HG02973 (cell line): ENCODE measurements at regions not wholly inside any gene's neighbourhood (a gene's known extent, or its start where the extent isn't known, plus 50 kb on each side); places are given as distances from the start of the nearest gene placed in this dataset.
A peak's percentile ranks its signal among the peaks of the same experiment; 100 is the strongest.
"Not testable (repeated sequence)": the region's sequence is repeated elsewhere in the genome, so short reads cannot be mapped to it uniquely, and the experiment has no call there.

Experiments used
- ATAC-seq: cut with Tn5 transposase; IDR thresholded peaks from one replicate; pipeline ENCODE4 v1.9.1; 2021; ENCODE audit warnings: moderate library complexity; ENCODE audit not compliant: unreplicated experiment

DNA sequence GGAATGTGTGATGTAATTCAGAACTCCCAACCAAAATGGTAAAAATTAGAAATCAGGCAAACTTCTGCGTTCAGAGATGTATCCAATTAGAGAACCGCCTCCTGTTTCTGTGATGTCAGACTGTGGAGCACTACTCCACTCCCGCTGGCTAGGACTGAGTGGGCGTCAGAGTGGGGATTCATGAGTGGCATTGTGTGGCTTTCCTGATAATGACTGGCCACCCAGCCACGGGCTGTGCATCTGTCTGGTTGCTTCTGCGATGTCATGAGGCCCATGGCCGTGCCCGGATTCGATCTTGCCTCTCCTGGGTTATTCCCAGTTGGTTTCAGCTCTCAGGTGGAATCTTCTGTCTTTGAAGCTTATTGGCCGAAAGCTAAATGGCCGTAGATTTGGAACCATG, 87.1 kb upstream of the KCNA1 start:
- no peak for ATAC-seq

DNA sequence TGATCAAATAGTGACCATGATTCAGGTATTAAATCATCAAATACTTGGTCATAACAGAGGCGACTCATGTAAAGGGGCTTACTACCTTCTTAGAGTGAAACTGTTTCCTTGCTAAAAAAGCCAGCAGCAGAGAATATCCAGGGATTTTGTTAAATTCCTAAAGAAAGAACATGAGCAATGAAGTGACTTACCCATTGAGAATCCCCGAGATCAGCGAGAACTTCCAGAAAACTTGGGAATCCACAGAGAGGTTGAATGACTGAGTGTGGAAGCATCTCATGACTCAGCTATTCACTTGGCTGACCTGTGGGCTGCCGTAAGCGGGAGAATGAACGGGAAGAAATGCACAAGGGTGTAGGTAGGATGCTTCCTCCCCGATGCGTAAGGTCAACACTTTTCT, 85.3 kb upstream of the KCNA1 start:
- no peak for ATAC-seq

DNA sequence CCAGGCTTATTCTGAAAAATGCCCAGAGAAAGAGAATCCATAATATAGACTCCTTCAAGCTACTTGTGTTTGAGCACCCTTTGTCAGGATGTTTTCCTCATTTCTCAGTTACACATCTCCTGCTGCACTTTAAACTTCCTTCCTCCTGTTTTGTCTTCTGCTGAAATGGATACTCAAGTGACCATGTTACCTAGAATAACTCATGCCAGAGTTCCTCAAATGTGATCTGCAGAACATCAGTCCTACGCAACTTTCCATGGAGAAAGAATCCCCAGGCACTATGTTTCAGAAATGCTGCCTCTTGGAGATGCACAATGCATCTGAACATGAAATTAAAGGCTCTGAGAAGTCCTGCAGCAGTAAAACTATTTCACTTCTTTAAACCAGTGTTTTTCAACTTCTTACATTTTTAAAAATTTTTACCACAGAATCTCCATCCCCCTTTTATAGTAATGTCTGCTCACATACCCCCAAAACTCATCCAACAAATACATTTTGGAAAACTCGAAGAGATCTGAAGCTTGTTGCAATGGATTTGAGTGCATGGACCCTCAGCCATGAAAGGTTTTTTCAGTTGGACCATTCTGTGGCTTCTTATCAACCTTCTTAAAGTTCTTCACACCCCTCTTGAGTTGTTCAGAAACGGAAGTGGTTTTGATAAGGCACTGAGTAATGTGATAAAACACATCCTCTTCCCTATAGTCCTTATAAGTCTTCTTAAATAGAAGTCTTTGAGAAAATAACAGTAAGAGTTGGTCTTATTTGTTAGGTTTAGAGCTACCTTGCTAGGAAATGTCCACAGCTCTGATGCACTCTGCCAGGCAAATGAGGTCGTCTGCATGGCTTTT, 84.5 kb upstream of the KCNA1 start:
- no peak for ATAC-seq

- ATAC-seq: no peak
Measured at GRCh38 chr12:4826909-4827308, 82.8 kb upstream of the KCNA1 start.

GRCh38 chr12:4828176-4828575, 81.5 kb upstream of the KCNA1 start:
- no peak for ATAC-seq

DNA sequence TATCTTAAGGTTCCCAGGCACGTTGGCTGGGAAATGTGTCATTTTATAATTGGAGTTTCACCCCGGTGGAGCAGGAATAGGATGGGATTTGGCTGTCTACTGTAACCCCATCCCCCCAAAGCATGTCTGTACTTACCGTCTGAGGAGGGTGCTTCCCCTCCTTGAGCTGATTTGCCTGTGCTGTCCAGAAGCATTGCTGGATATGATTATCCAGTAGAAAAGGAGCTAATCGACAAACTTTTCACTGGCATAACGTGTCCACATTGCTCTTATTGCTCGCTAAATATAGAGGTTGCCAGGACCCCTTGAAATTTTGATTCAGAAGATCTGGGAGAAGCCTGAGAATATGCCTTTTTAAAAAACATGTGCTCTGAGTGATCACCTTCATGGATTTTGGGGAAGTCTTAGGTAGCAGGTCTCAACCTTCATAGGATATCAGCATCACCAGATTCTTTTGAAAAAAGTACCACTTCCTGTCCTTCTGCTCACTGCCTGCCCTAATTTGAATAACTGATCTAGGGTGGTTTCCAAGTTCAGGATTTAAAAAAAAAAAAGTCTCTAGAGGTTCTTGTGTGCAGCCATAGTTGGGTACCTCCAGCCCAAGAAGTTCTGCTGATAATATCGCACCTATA, 80.4 kb upstream of the KCNA1 start:
- peak; percentile 87 for ATAC-seq

DNA sequence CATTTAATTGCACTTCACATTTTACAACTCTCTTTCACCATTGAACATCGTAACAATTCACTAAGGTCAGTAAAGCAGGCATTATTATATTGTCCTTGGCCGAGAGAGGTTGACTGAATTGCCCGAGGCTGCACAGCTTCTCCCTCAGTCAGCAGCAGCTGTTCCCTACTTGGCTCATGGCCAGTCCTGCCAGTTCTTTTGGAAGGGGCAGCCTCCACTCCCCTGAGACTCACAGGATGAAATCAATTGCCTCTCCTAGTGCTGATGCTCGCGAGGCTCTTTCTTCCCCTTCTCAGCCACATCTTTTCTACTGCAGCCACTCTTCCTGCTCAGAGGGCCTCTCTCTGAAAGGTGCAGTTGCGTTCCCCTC, 79.9 kb upstream of the KCNA1 start:
- ATAC-seq: no peak

- ATAC-seq: no peak
Measured at GRCh38 chr12:4830556-4831210, 79.0 kb upstream of the KCNA1 start.

DNA sequence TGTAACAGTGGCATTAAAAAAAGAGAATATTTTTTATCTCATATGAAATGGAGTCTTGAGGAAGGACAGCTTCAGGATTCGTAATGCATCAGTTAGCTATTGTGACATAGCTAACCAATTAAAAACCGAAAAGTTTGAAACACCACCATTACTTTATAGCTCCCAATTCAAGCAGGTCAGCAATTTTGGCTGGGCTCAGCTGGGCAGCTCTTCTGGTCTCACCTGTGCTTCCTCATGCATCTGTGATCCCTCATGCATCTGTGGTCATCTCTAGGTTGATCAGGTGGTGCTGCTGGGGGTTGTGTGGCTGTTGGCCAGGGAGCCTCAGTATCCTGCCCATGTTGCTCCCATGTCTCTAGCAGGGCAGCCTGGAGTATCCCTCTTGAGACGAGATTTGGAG, 76.7 kb upstream of the KCNA1 start:
- ATAC-seq: no peak

DNA sequence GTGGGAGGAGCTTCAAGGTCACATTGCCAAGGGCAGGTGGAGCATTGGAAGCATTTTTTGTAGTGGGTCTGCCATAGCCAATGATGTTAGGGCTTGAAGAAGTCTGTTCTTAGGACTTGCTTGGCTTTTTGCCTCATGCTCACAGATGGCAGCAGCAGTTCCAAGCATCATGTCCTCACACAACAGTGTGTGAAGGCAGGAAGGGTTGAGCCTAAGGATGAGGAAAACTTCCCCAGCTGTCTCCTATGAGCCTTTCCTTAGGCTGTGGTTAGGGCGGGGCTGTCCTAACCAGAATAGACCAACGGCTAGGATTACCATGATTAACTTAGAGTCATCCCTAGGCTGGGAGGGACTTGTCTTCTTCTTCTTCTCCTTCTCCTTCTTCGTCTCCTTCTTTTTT, 76.2 kb upstream of the KCNA1 start:
- no peak for ATAC-seq

GRCh38 chr12:4842401-4842800, 67.3 kb upstream of the KCNA1 start:
- ATAC-seq: not testable (repeated sequence)

GRCh38 chr12:4843907-4844306, 65.8 kb upstream of the KCNA1 start:
- no peak for ATAC-seq

DNA sequence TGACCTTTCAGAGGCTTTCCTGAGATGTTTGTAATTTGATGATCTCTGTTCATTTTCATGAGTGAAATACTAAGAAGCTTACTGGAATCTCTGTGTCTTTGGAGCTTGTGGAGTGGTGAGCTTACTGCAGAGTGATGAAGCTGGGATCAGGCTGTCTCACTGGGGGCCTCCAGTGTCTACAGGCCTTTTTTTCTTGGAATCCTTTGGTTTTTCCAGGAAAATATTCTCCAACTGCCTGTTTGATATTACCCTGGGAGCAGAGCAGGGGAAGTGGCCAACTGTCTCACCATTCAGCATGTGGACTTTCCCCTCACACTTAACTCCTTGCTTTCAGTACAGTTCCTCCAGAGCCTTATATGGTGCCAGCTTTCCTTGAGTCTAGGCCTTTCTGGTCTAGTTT, 62.0 kb upstream of the KCNA1 start:
- no peak for ATAC-seq

GRCh38 chr12:4849115-4849541, 60.6 kb upstream of the KCNA1 start:
- no peak for ATAC-seq

GRCh38 chr12:4849795-4850345, 59.8 kb upstream of the KCNA1 start:
- ATAC-seq: no peak

- no peak for ATAC-seq
Measured at GRCh38 chr12:4850857-4851380, 58.8 kb upstream of the KCNA1 start.

DNA sequence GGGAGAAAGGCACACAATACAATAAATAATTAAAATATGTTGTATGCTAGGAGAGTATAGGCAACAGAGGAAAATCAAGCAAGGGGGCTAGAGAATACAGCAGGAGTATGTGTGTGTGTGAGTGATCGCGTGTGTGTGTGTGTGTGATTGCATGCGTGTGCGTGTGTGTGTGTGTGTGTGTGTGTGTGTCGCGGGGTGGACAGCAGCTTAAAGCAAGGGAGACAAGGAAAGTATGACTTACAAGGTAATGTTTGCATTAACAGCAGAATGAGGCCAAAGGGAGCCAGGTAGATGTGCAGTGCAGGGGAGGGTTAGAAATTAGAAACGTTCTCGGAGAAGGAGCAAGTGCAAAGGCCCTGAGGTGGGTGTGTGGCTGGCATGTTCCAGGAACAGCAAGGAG, 57.4 kb upstream of the KCNA1 start:
- ATAC-seq: no peak

DNA sequence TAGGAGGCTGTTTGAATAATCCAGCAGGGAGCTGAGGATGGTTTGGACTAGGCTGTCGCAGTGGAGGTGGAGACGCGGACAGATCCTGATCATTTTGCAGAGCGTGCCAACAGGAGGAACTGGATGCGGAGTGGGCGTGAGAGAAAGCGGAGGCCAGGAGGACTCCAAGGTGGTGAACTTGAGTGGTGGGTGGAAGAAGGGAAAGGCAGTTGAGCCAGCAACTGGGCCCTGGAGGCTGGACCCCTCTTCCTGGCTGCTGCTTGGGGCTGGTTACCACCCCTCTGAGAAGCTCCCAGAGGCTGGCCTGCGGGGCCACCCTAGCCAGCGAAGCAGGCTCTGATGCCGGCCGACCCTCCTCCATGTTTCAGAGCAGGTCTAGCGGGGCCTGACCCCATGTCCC, 56.8 kb upstream of the KCNA1 start:
- no peak for ATAC-seq

DNA sequence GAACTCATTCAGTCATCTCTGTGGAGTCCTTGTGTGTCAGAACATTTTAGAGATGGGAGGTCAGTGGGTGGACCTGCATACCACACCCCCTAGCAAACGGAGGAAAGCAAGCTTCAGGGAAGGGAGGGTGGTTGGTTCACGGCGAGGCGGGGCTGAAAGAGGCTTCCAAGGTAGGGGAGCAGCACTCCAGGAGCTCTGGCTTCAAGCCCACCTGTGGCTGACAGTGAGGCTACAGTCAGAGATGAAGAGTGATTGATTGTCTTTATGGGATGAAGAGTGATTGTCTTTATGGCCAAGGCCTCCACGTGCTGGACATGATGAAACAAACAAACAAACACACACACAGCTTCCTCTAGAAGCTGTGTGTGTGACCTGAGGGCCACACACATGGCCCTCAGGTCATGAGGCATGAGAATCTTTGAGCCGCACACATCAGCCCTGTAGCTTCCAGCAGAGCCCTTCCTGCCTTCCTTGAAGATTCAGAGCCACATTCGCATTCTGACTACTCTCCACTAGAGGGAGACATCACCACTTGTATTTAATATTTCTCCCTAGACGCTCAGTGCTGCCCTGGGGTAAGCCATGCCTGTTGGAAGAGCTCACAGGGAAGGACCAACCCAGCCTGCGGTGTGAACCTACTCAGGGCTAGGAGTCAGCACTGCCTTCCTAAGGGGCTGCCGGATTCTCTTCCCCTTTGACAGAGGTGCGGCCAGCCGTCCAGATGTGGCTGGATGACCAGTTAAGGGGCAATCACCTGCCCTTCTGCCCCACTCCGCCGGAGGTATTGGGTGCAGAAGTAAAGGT, 54.4 kb upstream of the KCNA1 start:
- no peak for ATAC-seq

- ATAC-seq: no peak
Measured at GRCh38 chr12:4856596-4856995, 53.1 kb upstream of the KCNA1 start.
